ENCODE measurements at regions not wholly inside any gene's neighbourhood (a gene's known extent, or its start where the extent isn't known, plus 50 kb on each side); places are given as distances from the start of the nearest gene placed in this dataset.

DNA sequence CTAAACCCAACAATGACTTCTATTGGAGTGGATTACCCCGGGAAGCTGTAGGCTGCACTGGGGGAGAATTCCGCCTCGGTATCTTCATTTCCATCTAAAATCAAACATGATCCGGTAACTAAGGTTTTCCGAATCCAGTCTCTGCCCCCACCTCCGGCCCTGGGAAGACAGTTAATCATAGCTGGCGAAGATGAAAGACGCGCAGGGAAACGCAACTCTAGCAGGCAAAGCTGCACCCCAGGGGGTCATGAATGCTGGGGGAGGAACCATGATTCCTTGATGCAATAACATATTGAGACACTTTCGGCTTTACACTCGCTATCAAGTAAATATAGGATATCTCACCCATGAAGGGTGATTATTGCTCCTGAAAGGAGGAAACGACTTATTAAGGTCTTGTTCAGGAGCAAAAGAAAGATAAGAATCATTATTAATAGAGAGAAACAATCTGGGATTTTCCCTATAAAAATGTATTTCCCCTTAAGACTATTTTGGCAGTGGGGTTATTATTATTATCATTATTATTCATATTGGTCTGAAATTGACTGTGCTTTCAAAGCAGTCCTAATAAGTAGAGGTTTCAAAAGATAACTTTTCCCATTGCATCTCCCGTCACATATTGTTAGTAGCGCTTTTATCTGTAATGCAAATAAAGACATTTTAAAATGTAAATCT, 614.9 kb downstream of the VRK1 start:
- no peak for DNase-seq

DNA sequence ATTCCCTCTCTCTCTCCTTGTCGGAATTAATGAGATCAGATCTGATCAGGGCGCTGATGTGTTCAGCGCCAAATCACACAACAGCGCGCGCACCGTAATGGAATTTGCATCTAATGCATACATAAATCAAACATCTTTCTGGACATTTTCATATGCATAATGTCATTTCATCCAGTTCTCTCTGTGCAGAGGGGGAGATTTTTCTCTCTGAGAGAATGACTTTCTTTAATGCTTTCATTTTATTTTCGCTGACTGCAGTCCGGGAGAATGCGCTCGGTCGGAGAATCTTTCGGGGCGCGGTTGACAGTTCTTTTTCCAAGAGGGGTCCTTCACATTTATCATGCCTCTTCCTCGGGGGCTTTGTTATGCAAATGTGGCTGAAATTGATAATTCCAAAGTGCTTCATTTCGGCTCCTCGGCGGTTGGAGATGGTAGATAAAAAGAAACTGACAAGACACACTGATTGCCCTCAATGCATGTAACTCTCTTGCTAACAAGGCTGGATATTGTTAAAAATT, 615.9 kb downstream of the VRK1 start:
- no peak for DNase-seq

DNA sequence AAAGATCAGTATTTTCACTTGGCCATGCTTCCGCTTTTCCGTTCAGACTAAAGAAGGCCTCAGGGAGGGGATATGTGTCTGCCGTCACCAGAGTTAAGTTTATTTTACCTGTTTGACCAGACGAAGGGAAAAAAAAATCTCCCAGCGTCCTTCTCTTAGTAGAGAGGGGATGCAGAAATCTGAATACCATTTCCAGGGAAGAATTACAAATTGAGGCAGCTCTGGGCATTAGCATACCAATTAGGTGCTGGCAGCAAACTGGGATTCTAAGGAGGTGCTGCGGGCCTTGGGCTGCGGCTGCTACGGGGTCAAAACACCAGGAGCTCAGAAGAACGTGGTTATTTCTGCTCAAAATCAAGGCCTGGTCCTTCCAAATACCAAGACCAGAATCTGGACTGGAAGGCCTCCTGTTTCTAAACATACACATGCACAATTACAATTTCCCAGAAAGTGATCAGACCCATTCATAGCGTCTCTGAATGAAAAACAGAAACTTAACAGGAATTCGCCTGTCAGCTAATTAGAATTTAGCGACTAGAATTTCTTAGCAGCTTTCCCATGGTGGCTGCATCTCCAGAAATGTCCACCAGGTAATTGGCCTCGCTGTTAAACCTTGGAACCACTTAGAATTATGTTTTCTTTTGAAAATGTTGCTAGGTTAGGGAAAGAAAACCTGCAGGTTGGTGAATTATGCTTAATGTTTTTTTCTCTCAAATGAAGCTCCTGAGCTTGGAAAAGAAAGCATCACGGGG, 617.0 kb downstream of the VRK1 start:
- DNase-seq: no peak

DNA sequence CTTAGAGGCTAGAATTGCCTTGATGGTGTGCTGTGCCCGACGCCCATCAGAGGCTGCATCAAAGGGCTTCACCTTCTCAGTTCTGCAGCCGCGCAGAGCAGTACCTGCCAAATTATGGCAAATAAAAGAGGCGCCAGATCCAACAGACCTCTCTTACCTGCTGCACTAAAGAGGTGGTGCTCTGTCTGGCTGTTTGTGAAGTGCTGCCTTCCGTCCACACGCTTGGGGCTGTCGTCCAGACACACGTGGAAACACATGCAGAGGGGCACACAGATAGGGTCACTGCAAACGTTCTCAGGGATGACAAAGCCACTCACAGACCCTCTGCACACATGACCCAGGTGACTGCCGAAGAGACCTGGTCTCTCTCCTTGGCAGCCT, 617.5 kb downstream of the VRK1 start:
- DNase-seq: no peak

DNA sequence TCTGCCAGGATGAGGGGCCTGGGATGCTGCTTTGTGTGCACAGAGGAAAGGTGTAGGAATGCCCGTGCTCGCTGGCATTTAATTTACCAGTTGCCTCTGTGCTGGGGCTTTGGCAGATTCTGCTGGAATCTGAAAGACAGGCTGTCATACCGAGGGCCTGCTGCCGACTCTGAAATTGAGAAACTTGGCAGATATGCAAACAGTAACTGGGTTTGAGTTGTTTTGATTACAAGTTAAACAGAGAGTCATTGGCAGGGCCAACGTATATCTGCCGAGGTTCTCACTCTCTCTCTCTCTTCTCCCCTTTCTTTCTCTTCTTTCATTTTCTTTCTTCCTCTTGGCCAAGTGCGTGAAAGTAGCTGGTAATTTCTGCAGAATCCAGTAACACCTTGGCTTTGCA, 618.7 kb downstream of the VRK1 start:
- no peak for DNase-seq

DNA sequence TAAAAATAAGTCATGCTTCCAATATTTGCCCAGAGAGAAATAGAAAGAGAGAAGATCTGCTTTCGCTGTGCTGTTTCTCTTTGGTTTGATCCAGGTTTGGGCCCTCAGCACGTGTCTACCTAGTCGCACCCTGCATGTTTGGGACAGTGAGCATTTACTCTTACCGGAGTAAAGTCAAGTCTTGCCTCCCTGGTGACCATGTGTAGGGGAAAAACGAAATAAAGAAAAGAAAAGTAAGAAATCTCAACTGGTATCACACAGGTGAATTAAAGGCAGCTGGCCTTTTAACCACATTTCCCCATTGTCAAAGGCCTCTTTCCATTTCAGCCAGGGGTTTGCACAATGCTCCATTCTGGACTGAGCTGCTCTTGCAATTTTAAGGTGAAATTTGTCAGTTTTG, 619.4 kb downstream of the VRK1 start:
- no peak for DNase-seq

DNA sequence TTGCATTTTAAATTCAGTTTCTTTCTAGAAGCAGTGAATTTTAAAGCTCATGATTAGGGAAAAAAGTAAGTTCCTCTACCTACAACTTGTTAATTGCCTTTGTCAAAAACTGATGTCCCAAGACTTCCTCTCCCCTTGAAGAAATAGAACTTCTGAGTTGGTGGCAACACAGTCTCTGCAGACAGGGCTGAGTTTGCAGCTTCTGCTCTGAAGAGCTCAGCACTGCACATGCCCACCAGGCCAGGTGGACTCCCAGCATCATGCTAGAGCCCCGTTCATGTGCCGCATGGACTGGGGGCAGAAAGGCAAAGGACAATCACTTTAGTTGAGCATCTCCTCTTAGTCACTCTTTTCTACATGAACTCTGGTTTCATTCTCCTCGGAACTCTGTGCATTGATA, 620.1 kb downstream of the VRK1 start:
- no peak for DNase-seq

DNA sequence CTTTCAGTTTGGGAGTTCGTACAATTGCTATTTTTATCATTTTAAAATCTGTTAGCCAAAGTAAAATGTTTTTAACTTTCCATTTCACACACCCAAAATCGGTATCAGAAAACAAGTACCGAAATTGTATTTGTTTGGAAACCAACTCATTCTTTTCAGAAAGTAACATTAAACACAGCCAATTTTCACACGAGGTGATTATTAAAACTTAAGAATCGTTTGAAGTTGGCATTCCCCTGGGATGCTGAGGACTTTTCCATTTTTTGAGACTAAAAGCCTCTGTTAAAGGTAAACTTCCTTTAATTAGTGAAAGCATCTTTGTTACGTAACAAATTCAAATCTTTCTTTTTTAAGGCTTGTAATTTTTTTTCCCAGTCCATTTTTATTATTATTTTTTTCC, 623.0 kb downstream of the VRK1 start:
- DNase-seq: no peak

DNA sequence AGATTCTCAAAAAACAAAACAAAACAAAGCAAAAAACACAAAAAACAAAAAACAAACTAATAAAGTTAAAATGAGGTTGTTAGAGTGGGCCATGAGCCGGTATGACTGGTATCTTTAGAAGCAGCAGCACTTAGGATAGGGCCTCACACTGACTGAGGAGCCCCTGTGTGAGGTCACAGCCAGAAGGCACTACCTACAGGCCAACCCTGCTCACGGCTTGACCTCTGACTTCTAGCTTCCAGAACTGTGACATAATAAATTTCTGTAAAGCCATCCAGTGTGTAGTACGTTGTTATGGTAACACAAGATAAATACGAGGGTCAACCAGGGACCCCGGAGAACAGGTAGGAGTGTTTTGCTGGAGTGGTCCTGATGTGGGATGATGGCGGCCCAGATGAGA, 629.6 kb downstream of the VRK1 start:
- DNase-seq: no peak

DNA sequence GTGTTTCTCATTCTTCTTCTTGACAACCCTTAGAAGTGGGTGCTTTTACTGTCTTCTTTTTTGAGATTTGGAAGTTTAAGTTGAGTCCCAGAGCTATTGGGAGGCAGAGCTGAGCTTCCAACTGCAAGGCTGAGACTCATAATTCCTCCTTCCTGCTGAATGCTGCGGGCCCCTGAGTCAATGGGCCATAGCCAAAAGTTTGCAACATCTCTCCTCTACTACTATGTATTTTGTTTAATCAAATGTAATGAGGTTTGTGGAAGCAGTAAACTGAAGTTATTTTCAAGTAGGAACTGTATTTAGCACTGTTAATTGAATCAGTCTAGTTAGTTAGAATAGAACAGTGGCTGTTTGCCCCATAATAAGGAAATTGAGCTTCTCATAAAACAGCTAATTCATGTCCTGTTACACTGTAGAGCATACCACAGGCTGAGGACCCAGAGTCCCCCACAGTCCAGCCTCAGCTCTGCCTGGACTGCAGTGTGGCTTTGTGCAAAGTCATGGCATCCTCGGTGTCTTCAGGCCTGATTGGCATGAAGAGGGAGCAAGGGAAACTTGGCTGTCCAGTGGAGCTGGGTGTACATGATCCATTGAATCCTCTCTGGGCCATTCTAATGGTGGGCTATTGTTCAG, 631.7 kb downstream of the VRK1 start:
- DNase-seq: no peak

DNA sequence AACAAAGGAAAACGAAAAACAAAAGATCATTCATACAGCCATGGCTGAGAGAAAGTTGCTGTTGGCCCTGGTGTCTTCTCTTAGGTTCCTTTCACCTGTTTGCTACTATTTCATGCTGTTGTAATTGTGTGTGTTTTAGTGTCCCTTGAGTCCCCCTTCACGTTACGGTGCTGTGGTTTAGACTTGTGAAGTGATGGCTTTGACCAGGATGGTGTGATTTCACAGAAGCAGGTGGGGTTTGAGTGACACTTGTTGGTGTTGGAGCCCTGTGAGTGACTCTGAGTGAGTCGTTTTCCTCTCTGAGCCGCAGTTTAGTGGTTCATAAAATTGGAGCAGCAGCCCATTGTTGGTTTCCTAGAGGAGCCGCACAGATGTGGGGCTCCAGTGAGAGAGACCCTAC, 635.4 kb downstream of the VRK1 start:
- DNase-seq: no peak

DNA sequence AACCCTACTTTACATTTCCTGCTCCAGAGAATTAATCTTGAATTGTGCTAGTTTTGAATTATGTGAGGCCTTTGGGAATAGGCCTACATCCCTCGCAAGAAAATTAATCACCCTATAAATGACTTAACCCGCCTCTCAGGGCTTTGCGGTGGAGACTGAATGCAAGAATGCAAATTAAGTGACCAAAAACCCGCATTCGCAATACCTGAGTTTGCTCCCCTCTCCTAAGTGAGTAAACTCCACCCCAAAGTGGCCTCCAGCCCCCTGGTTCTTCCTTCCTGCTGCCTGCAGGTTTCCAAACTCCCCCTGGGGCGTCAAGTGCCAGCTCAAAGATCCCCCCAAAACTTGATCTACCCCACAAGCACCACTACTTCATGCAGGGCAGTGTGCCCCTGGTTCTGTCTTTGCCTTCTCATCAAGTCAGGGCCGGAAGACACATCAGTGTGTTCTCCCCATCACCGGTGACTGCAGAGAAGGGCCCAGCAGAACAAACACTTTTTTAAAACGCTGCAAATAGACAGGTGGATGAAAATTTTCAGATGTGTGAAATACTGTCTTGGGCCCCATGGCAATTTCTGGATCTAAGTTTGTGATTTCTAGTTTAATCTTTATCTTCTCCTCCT, 644.7 kb downstream of the VRK1 start:
- DNase-seq: no peak

DNA sequence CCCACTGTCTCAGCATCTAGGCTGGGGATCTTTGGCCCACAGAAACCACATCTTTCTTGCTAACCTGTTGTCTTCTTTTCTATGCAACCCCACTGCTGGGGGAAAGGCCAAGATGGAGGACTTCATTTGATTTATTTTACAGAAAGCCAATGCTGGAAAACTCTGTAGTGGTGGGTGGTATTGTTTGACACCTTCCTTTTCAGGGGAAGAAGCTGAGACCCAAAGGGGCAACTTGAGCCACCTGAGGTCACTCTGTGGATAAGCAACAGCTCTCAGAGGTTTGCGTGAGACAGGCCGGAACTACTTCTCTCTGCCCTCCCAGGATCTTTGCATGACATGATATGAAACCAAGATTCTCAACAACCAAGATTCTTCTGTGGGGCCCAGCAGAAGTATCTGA, 645.2 kb downstream of the VRK1 start:
- DNase-seq: no peak

DNA sequence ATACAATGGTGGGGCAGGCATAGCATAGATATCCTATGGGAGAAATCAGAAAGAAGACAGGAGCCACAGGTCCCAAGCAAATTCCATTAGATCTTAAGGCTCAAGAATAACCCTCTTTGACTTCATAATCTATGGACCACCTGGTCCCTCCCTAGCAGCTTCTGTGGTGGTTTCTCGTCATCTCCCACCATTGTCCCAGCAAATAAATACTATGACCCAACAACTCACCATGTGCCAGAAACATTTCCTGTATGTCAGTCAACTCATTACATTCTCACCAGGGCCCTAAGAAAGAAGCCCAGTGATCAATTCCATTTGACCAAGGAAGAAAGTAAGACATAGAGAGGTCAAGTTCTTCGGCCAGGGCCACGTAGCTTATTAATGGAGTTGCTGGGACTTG, 646.2 kb downstream of the VRK1 start:
- no peak for DNase-seq

DNA sequence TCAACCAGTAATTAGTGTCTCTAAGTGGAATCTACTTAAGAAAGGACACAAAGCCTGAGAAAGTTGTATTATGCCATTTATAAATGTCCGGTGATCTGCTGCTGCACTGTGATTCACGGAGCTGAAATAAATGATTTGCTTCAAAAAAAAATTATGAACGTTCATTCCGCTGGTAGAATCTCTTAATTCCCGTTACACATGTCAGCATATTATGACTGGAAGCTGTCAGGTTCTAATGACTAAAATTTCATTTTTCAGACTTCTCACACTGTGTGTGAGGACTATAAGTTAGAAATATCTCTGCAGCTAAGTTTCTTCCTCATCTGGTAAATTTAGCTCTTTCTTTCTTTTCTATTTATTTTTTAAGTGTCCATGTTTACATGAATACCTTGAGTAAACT, 647.1 kb downstream of the VRK1 start:
- no peak for DNase-seq

DNA sequence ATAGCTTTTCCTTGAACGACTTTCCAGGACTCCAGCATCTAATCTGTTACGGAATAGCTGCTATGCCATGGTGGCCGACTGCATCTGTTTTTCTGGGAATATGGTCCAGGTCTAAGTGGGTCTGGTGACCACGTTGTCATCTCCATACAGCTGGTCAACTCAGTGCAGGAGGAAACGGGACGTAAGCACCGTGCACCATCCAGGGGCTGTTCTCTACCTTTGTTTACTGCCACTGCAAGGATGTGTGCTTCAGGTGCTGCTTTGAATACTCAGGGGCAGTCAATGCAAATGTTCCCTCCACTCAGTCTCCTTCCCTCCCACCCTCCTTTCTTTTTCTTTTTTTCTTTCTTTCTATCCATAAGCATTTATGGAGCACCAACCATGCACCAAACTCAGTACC, 648.2 kb downstream of the VRK1 start:
- no peak for DNase-seq

DNA sequence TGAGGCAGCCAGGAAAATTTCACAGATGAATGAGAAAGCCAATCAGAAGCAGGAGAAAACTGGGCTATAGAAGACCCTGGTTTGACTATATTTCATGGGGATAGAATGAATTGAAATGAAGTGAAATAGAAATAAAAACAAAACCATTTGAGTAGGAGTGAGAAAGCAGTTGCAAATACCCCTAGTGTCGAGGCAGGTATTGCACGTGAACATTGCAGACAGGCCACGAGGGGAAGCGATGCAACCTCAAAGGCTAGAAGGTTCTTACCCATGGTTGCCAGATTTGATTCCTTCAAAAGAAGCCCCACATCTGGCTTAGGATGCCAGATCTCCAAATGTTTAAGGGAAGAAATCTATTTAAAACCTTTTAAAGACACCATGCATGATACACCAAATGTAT, 648.9 kb downstream of the VRK1 start:
- DNase-seq: no peak

DNA sequence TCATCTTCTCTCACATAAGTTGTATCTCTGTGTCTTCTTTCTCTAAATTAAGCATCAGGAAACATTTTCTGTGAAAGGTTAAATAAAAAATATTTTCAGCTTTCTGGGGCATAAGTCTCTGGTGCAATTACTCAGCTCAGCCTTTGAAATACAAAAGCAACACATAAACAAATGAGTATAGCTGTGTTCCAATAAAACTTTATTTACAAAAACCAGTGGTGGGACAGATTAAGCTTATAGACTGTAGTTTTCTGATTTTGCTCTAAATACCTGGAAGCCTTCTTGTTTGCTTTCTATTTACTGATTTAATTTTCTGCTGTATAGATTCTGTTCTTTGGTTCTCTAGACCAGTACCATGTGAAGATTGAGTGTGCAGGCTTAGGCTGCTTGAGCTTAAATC, 655.1 kb downstream of the VRK1 start:
- DNase-seq: no peak

DNA sequence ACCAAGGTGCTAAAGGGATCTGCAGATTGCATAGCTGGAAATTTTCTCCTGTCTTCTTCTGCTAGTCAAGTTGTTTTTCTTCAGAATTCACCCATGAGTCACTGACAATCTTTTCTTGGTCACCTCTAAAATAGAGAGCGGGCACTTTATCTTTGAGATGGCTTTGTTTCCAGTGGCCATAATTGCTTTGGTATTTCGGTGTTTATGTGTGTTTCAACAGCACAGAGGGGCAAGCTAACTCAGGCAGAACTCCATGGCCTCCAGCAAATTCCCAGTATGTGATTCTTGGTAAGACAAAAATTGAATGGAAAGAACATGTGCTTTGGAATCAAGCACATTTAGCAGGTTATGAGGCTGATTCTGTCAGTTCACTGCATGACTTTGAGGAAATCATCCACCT, 656.8 kb downstream of the VRK1 start:
- DNase-seq: no peak

DNA sequence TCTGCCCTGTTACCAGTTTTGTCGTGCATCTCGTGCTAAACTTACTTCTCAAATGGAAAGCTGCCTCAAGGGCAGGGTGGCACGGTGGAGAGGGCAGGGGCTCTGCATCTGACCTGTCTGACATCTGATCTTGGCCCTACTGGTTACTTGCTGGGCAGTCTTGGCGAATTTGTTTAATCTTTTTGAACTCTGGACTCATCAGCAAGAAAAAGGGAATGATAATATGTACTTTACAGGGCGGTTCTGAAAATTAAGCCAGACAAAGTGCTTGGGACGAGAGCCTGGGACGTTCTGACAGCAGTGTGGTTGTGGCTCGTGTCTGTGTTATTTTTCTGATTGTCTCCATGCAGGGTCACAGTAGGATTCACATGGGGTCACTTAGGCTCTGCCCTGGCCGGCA, 659.3 kb downstream of the VRK1 start:
- DNase-seq: no peak

DNA sequence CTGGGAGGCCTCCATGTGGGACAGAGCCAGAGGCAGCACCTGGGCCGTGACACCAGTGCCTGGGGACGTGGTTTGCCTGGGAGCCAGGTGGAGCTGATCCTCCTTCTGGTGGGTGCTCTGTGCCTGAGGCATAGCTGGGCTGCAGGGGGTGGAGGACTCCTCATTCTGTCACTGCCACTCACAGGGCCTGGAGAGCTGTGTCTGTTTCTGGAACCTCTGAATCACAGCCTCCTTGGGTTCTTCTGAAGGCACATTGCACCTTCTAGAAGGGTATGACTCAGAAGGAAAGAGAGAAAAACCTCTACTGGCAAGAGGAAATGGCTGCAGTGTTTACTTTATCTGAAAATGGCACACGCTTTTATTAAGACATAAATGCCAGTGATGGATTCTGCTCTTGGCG, 659.8 kb downstream of the VRK1 start:
- peak; percentile 73 for DNase-seq

DNA sequence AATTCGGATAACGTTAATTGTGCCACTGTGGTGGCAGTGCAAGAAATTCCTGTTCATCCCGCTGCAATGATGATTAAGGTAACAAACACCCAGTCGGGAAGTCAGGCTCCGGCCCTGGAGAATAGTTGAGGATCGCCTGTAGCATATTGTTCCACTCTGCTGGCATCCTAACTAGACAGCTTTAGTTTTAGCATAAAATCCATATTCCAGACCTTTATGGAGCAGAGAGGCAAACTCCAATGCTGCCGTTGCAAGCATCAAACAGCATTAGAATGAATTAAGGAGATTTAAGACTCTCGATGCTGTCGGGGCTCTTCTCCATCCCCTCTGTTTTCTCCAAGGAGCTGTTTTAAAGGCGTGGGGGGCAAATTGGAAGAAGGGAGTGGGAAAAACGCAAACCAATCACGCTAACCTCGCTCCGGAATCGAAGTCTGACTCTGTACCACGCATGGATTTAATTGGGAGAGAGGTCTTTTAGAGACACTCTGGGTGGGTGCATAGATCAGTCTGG, 660.4 kb downstream of the VRK1 start:
- no peak for DNase-seq

DNA sequence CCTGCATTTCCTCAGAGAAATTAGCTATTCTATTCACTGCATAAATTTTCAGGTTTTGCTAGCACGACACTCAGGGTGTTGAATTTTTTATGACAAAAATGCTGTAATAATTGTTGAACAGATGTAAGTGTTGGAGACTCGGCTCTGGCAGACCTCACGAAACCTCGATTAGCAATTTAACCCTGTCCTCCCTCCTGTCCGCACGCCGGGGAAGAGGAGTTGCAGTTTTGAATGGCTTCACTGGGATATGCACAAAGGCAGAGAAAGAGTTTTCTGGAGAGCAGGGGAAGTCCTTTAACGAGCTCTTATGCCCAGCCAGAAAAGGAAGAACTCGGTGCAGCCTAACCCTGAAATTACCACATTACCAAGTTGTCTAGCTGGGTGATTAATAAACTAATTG, 661.1 kb downstream of the VRK1 start:
- DNase-seq: no peak
